ENCODE measurements at regions not wholly inside any gene's neighbourhood (a gene's known extent, or its start where the extent isn't known, plus 50 kb on each side); places are given as distances from the start of the nearest gene placed in this dataset.
"Not testable (repeated sequence)": the region's sequence is repeated elsewhere in the genome, so short reads cannot be mapped to it uniquely, and the experiment has no call there.

DNA sequence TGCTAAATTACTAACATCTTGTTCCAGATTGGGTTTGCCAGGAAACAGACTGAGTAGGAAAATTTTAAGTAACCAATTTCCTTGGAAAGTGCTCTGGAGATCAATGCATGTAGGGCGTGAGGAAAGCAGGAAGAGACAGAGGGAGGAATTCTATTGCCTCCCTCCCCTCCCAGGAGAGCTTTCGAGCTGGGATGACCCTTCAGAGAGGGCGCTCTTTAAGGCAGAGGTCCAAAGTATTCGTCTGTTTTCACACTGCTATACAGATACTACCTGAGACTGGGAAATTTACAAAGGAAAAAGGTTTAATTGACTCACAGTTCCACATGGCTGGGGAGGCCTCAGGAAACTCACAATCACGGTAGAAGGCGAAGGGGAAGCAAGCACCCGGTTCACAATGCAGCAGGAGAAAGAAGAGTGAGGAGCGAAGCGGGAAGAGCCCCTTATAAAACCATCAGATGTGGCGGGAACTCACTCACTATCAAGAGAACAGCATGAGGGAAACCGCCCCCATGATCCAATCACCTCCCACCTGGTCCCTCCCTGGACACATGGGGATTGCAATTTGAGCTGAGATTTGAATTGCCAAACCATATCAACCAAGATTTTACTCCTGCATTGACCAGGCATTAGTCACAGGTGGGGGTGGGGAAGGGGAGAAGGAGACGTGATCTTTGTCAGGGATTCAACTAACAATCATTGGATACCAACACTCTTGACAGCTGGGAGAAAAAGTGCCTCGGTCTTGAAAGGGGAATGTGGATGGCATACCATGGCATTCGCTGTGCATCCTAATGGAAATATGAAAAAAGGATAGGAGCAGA, 63.8 kb downstream of the SLITRK2 start:
- no peak for DNase-seq

DNA sequence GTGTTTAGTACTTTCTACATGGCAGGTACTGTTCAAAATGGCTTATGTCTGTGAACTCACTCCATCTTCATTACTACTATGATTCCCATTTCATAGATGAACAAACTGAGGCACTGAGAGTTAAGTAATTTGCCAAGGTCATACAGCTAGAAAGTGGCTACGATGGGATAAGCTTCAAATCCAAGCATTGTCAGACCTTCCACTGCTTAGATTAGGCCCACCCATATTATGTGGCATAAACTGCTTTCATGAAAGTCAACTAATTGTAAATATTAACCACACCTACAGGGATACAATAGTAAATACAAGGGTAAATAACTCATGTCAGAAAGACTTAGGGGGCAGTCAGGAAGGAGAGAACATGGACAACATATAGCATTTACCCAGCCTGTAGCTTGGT, 68.8 kb downstream of the SLITRK2 start:
- no peak for DNase-seq

DNA sequence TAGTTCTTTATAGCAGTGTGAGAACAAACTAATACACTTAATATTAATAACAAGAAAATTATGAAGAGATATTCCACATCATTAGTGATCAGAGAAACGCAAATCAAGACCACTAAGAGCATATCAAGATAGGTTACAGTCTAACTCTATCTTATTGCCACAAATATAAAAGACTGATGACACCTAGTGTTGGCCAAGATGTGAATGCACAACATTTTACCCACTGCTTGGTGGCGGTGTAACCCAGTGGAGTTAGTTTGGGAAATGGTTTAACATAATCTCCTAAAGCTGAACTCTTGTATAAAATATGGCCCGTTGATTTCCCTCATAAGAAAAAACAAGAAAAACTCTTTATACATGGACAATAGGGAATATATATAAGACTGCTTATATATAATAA, 92.4 kb downstream of the SLITRK2 start:
- DNase-seq = peak; percentile 2 to 40

DNA sequence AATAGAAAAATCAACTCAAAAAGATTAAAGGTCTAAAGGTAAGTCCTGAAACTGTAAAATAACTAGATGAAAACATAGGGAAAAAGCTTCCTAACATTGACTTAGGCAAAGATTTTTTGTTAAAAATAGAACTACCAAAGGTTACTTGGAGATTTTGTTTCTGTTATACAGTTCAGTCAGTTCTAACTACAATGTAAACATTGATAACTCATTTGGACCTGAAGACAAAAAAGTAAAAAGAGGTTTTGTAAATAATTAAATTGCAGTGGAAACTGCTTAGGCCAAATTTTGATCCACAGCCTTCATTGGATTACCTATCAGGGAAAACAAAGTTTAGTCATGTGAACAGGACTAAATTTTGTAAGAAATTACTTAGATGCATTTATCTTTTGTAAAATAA, 101.8 kb downstream of the SLITRK2 start:
- no peak for DNase-seq

DNA sequence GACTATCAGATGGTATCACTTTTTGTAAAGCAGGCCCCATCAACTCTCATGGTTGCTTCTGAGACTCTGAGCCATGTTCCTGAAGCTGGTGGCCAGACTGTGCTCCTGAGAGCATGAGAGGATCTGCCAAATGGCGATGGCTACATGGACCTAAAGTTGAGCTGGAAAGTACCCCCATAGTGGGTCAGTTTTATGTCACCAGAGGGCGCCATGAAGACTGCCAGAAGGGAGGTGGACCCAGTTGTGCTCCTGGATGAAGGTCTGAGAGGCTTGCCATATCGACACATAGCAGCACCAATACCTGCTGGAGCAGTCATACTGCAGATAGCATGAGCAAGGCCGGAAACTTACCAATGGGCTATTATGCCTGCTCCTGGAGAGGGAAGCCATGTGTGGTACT, 105.7 kb downstream of the SLITRK2 start:
- DNase-seq = peak in 1 of 2 experiments; percentile 5

DNA sequence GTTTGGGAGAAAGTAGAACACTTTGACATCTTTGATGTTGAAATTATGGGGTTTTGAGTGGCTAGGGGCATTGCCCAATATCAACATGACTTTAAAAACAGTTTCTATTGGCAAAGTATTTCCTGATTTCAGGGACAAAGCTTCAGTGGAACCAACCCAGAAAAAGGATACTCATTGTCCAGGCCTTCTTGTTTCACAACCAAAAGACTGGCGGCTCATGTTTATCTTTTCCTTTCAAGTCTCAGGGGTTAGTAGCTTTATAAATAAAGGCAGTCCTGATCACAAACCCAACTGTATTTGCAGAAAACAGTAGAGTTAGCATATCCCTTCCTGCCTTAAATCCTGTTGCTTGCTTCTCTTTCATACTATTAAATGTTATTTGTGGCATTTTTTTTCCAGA, 119.1 kb downstream of the SLITRK2 start:
- no peak for DNase-seq

DNA sequence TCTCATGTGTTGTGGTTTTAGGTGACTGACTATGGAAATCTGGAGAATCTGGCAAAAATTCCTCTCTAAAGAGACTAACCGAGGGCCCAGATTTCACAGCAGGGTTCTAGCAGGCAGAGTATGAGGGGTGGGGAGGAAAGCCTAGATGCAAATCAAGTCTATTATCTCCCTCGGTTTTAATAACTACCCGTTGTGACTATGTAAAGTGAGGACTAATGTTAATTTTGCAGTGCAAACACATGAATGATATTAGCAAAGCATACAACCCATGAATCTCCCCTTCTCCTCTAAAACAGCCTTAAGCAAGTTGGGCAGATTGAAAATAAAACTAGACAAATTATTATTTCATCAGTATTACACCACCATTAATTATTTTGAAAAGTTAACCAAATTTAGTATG, 131.4 kb downstream of the SLITRK2 start:
- DNase-seq = no peak

- DNase-seq = no peak
These were observed 136.0 kb downstream of the SLITRK2 start for GRCh38 chrX:145953628-145954027.

DNA sequence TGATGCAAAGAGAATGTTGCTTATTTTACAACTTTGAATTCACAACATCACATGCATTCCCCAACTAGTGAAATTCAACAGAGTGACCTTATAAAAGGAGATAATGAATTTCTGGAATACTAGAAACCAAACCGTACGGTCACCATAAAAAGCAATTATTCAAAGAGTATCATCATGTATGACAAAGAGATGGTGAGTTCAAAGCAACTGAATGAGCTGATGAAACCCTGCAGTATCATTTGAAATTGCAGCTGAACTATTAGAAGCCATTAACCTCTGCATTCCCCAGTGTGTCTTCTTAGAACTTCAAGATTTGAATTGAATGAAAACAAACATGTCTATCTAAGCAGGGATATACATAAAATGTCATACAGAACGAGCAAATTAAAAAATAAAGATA, 172.4 kb downstream of the SLITRK2 start:
- DNase-seq = no peak

- no peak for DNase-seq
These were observed 189.0 kb downstream of the SLITRK2 start for GRCh38 chrX:146006637-146007036.

- no peak for DNase-seq
These were observed 218.4 kb downstream of the SLITRK2 start for GRCh38 chrX:146036000-146036399.

DNA sequence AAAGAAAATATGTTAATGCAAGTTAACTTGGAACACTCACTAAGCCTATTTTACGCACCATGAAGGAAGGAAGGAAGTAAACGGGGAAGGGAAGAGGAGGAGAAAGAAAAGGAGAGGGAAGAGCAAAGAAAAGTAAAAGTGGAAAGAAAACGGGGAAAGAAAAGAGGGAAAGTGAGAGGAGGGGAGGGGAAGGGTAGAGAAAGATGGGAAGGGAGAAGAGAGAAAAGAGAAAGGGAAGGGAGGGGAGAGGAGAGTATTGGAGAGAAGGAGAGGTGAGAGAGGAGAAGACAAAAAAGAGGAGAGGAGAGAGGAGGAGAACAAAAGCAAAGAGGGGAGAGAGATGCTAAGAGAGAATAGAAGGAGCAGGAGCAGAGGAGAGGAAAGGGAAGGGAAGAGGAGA, 224.1 kb downstream of the SLITRK2 start:
- DNase-seq = no peak

DNA sequence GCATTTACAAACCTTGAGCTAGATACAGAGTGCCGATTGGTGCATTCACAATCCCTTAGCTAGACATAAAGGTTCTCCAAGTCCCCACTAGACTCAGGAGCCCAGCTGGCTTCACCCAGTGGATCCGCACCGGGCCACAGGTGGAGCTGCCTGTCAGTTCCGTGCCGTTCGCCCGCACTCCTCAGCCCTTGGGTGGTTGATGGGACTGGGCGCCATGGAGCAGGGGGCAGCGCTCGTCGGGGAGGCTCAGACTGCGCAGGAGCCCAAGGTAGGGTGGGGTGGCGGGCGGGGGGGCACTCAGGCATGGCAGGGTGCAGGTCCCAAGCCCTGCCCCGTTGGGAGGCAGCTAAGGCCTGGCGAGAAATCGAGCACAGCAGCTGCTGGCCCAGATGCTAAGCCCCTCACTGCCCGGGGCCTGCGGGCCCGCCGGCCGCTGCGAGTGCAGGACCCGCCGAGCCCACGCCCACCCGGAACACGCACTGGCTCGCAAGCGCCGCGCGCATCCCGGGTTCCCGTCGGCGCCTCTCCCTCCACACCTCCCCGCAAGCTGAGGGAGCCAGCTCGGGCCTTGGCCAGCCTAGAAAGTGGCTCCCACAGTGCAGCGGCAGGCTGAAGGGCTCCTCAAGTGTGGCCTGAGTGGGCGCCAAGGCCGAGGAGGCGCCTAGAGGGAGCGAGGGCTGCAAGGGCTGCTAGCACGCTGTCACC, 228.5 kb downstream of the SLITRK2 start:
- DNase-seq = not testable (repeated sequence)

GRCh38 chrX:146049568-146049967, 231.9 kb downstream of the SLITRK2 start:
- not testable (repeated sequence) for DNase-seq

DNA sequence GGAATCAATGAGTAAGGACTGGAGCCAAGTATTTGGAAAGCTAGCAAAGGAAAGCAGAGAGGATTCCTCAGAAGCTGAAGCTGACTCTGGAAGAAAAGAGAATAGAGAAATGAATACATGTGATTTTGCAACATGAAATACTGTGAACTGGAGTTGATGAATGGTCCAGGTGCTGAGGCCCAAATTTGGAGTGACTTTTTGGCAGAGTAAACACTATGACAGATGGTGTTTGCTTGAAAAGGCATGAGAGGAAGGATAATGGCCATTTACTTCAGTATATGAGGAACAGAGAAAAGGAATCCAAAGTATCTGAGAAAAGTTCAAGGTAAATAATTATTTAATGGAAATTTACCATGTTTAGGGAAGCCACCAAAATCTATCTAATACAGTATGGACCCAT, 236.7 kb downstream of the SLITRK2 start:
- peak; percentile 62 to 76 for DNase-seq

GRCh38 chrX:146055733-146056132, 238.1 kb downstream of the SLITRK2 start:
- DNase-seq = no peak

DNA sequence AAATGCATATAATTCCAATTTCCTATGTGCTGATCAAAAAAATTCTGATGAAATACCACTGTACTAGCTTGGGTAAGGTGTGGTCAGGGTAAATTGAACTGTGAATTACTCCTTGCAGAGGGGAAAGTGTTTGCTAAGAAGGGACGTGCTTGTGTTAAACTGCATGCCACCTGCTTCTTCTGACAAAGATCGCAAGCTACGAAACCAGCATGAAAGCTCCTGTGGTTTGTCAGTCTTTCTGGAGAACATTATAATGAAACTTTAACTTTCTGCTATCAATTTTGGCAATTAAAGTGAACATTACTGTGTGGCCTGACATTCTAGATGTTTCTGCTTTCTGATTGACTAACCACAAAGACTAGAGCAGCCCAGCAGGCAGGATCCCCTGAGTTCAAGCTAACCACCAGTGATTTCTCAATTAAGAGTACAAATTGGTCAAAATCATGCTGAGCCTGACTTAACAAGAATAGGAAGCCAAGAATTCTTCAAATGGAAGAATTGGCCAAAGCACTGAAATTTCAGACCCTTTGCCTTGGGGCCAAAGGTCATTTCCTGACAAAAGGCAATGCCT, 239.0 kb downstream of the SLITRK2 start:
- no peak for DNase-seq

DNA sequence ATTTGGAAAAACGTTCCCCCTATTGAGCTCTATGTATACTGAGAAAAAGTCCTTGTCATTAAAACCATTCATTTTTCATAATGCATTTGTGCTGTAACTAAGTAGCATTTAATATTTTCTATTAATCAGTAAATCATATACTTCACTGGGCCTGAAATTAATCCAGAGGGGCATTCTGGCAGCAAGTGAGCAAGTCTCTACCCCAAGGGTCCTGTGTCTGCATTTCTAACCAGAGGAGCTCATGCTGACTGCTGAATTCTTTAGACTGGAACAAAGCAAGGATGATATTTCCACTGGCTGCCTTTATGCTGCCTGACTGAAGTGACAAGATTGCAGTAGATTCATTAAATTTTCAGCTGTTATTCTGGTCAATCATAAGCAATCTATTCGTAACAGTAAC, 246.5 kb downstream of the SLITRK2 start:
- no peak for DNase-seq

DNA sequence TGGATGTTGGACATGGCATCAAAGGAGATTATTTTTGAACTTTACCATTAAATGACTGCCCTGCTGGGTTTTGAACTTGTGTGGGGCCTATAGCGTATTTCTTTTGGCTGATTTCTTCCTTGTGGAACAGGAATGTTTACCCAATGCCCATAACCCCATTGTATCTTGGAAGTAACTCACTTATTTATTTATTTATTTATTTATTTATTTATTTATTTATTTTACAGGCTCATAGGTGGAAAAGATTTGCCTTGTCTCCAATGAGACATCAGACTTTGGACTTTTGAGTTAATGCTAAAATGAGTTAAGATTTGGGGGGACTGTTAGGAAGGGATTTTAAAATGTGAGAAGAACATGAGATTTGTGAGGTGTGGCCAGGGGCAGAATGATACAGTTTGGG, 273.1 kb downstream of the SLITRK2 start:
- DNase-seq = no peak

- no peak for DNase-seq
These were observed 291.7 kb downstream of the SLITRK2 start for GRCh38 chrX:146109362-146109761.

DNA sequence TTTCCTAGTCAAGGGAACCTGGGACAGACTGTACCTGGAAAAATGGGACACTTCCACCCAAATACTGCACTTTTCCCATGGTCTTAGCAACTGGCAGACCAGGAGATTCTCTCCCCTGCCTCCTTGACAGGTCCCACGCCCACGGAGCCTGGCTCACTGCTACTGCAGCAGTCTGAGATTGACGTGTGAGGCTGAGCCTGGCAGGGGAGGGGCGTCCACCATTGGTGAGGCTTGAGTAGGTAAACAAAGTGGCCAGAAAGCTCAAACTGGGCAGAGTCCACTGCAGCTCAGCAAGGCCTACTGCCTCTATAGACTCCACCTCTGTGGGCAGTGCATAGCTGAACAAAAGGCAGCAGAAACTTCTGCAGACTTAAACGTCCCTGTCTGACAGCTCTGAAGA, 301.4 kb downstream of the SLITRK2 start:
- DNase-seq = not testable (repeated sequence)

GRCh38 chrX:146127617-146128016, 310.0 kb downstream of the SLITRK2 start:
- no peak for DNase-seq

DNA sequence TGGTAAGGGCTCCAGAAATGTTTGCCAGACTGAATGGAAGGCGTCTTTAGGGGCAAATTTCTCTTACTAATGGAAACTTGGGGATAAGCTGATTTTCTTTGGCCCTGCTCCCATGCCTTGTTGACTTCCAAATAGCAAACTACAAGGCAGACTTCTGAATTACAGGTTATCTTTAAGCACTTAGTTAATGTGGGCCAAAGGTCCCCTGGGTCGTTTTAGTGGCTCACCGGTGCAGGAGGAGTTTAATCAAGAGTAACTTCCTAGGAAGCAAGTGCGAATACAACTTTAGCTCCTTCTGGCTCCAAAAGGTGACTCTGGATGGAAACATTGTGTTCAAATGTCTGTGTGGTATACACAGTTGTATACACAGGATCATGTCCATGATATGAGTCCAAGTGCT, 323.6 kb downstream of the SLITRK2 start:
- no peak for DNase-seq

DNA sequence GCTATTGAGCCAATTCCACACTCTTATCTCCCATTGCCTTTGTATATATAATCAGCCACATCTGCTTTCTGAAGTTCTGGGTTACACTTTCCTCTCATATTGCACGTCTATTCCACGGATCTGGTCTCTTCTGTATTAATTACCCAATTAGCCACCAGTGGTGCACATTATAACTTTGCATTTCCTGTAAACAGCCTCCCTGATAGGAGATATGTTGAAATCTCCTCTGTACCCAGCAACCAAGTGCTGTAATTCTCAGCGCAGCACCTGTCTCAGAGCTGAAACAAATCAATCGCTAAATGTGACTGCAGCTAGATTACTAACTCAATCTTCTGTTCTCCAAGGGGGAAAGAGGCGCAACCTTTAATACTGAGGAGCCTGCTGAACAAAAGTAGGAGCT, 326.4 kb downstream of the SLITRK2 start:
- DNase-seq = no peak

All from NCI-H524 (cell line).